GM12874 (cell line): ENCODE measurements at regions not wholly inside any gene's neighbourhood (a gene's known extent, or its start where the extent isn't known, plus 50 kb on each side); places are given as distances from the start of the nearest gene placed in this dataset.

Experiments
- CTCF ChIP-seq: IDR thresholded peaks from 2 replicates; pipeline ENCODE4 v1.5.1; 2011; ENCODE audit warnings: low read depth, mild to moderate bottlenecking, control low read depth, low read length, moderate library complexity; ENCODE audit not compliant: insufficient read depth

GRCh38 chr14:59093902-59094301 lies 94.6 kb upstream of the DAAM1 start:
- no peak for TF ChIP-seq CTCF

- TF ChIP-seq CTCF = no peak
These were observed 92.2 kb upstream of the DAAM1 start for GRCh38 chr14:59096303-59096702.

GRCh38 chr14:59097681-59098080 lies 90.8 kb upstream of the DAAM1 start:
- TF ChIP-seq CTCF = no peak

GRCh38 chr14:59098377-59098776 lies 90.1 kb upstream of the DAAM1 start:
- TF ChIP-seq CTCF = no peak

GRCh38 chr14:59100205-59100604 lies 88.3 kb upstream of the DAAM1 start:
- no peak for TF ChIP-seq CTCF

GRCh38 chr14:59101476-59101875 lies 87.0 kb upstream of the DAAM1 start:
- no peak for TF ChIP-seq CTCF

- no peak for TF ChIP-seq CTCF
These were observed 85.1 kb upstream of the DAAM1 start for GRCh38 chr14:59103396-59103795.

- no peak for TF ChIP-seq CTCF
These were observed 80.6 kb upstream of the DAAM1 start for GRCh38 chr14:59107819-59108218.
